OCI-LY1 (cell line): ENCODE measurements at regions not wholly inside any gene's neighbourhood (a gene's known extent, or its start where the extent isn't known, plus 50 kb on each side); places are given as distances from the start of the nearest gene placed in this dataset.

Source experiments
- H2AFZ ChIP-seq: fragments of 200-600 bp; sonication (generic), shearing (Covaris generic); 2 replicates; pipeline ENCODE4 v1.6.0; 2014; ENCODE audit warnings: antibody characterized with exemption, mild to moderate bottlenecking, low read length
- H3F3A ChIP-seq: fragments of 200-600 bp; sonication (generic), shearing (Covaris generic); 2 replicates; pipeline ENCODE4 v1.6.0; 2014; ENCODE audit warnings: mild to moderate bottlenecking, antibody characterized with exemption, low read length, moderate library complexity; ENCODE audit not compliant: insufficient read depth
- H3K27ac ChIP-seq: fragments of 200-600 bp; sonication (generic); 2 replicates; pipeline ENCODE4 v1.5.1; 2014; ENCODE audit warnings: low read length, mixed run types, mild to moderate bottlenecking, low read depth; ENCODE audit not compliant: poor library complexity, severe bottlenecking
- H3K27me3 ChIP-seq: fragments of 200-600 bp; sonication (generic); 2 replicates; pipeline ENCODE4 v1.6.0; 2014; ENCODE audit warnings: antibody characterized with exemption, mild to moderate bottlenecking, low read length, moderate library complexity; ENCODE audit not compliant: insufficient read depth
- H3K36me3 ChIP-seq: fragments of 200-600 bp; sonication (generic); 2 replicates; pipeline ENCODE4 v1.6.1; 2014; ENCODE audit warnings: mild to moderate bottlenecking, antibody characterized with exemption, low read length, moderate library complexity, mixed read lengths; ENCODE audit not compliant: insufficient read depth
- H3K4me1 ChIP-seq: fragments of 200-600 bp; sonication (generic); 2 replicates; pipeline ENCODE4 v1.5.1; 2014; ENCODE audit warnings: mild to moderate bottlenecking, low read length, moderate library complexity; ENCODE audit not compliant: insufficient read depth, severe bottlenecking
- H3K4me2 ChIP-seq: fragments of 200-600 bp; sonication (generic), shearing (Covaris generic); 2 replicates; pipeline ENCODE4 v1.6.1; 2014; ENCODE audit warnings: low read length
- H3K4me3 ChIP-seq: fragments of 200-600 bp; sonication (generic); 2 replicates; pipeline ENCODE4 v1.5.1; 2014; ENCODE audit warnings: low read length, low read depth, mild to moderate bottlenecking, mixed read lengths; ENCODE audit not compliant: poor library complexity, severe bottlenecking
- H3K79me2 ChIP-seq: fragments of 200-600 bp; shearing (Covaris generic); 2 replicates; pipeline ENCODE4 v1.6.1; 2016; ENCODE audit warnings: mixed run types, low read length, mixed read lengths; ENCODE audit not compliant: insufficient read depth
- H3K9ac ChIP-seq: fragments of 200-600 bp; sonication (generic), shearing (Covaris generic); 2 replicates; pipeline ENCODE4 v1.6.1; 2014; ENCODE audit warnings: mild to moderate bottlenecking, low read length, mixed read lengths
- H3K9me2 ChIP-seq: fragments of 200-600 bp; sonication (generic), shearing (Covaris generic); 2 replicates; pipeline ENCODE4 v1.6.1; 2014; ENCODE audit warnings: low read depth, mild to moderate bottlenecking, low read length, mixed read lengths
- H3K9me3 ChIP-seq: fragments of 200-600 bp; shearing (Covaris generic); 2 replicates; pipeline ENCODE4 v1.6.1; 2014; ENCODE audit warnings: low read length, mixed read lengths
- H4K20me1 ChIP-seq: fragments of 200-600 bp; sonication (generic), shearing (Covaris generic); 2 replicates; pipeline ENCODE4 v1.6.0; 2016; ENCODE audit warnings: mild to moderate bottlenecking, low read length; ENCODE audit not compliant: insufficient read depth
- CTCF ChIP-seq: fragments of 200-600 bp; sonication (generic), shearing (Covaris generic); IDR thresholded peaks from 2 replicates; pipeline ENCODE4 v1.5.1; 2017; ENCODE audit warnings: mild to moderate bottlenecking, antibody characterized with exemption, low read length, moderate library complexity, mixed read lengths
- EZH2 ChIP-seq: fragments of 200-600 bp; sonication (generic), shearing (Covaris generic); IDR thresholded peaks from 2 replicates; pipeline ENCODE4 v1.8.0; 2017; ENCODE audit warnings: borderline replicate concordance, mixed run types, mild to moderate bottlenecking, antibody characterized with exemption, low read length, moderate library complexity, mixed read lengths

DNA sequence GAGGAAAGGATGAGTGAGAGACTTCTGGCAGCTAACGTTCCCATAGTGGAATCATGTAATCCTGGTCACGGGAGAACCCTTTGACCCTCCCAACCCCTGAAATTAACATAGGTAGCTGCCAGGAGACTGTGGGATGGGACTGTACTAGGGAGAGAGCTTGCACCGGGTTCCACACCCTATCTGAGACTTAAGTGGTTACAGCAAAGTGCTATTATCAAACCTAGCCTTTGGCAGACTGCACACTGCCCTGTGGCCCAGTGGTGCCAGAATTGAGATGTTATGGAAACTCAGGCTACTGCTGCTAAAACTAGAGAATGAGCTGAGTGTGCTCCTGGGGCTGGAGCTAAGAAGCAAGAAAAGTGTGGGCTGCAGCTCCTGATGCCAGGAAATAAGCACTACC is 79.6 kb upstream of the PDC start:
- Histone ChIP-seq H3K4me1 (no peaks in the 10 kb centered on the region), H3K79me2 (no peaks in the 10 kb centered on the region), H3K27ac (no peak overlapping the region), H3K27me3 (no peaks in the 10 kb centered on the region), H2AFZ (no peak overlapping the region), H3K9me3 (no peaks in the 10 kb centered on the region), H3K4me2 (no peak overlapping the region), H3F3A (no peaks in the 10 kb centered on the region), H3K36me3 (no peaks in the 10 kb centered on the region), H3K9ac (no peak overlapping the region), H3K9me2 (no peaks in the 10 kb centered on the region), H4K20me1 (no peaks in the 10 kb centered on the region), H3K4me3 (no peak overlapping the region)
- TF ChIP-seq CTCF, result no peak
- TF ChIP-seq EZH2, result no peak

- H3K27me3 ChIP-seq, result no peaks in the 10 kb centered on the region
- H3K79me2 ChIP-seq, result no peaks in the 10 kb centered on the region
- H3K27ac ChIP-seq, result no peak overlapping the region
- H3K4me1 ChIP-seq, result no peaks in the 10 kb centered on the region
- H3K9ac ChIP-seq, result no peak overlapping the region
- H2AFZ ChIP-seq, result no peak overlapping the region
- no peaks in the 10 kb centered on the region for H3K9me3 ChIP-seq
- H3F3A ChIP-seq, result no peaks in the 10 kb centered on the region
- no peaks in the 10 kb centered on the region for H4K20me1 ChIP-seq
- H3K36me3 ChIP-seq, result no peaks in the 10 kb centered on the region
- no peak for TF ChIP-seq CTCF
- TF ChIP-seq EZH2, result no peak
- no peaks in the 10 kb centered on the region for H3K9me2 ChIP-seq
- H3K4me2 ChIP-seq, result no peak overlapping the region
- H3K4me3 ChIP-seq, result no peak overlapping the region
These were observed 75.5 kb upstream of the PDC start for GRCh38 chr1:186536273-186536890.

DNA sequence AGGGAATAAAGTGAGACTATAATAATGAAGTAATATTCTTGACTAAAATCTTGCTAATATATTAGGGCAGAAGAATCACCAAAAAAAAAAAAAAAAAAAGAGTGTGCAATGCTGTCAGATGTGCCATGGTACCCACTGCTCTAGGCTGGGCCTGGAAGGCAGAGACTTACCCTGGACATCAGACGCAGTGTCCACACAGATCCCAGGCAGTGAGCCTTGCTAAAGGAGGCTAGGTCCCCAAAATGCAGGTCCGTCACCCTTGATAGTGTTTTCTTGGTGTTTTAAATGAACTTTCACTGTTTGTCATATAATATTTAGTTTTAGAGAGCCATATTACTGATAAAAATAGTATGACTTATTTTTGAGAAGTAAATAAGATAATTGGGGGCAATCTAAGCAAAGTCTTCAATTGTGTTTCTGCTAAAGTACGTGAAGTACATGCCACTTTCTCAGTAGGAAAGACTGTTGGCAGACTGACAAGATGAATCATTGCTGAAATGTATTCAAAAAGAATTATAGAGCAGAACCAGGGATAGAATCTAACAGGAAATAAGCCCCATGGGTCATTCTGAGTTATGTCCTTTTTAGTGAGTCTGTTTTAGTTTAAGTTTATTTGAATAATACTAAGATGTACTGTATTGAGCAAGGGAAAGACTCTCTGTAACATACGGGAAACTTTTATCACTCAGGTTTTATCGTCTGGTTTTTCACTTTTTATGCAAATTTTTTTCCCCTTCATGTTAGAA is 74.6 kb upstream of the PDC start:
- Histone ChIP-seq H3K27me3 (no peaks in the 10 kb centered on the region), H2AFZ (no peak overlapping the region), H3K27ac (no peak overlapping the region), H3K36me3 (no peaks in the 10 kb centered on the region), H3K4me3 (no peak overlapping the region), H4K20me1 (no peaks in the 10 kb centered on the region), H3K4me1 (no peaks in the 10 kb centered on the region), H3K4me2 (no peak overlapping the region), H3K79me2 (no peaks in the 10 kb centered on the region), H3K9ac (no peak overlapping the region), H3F3A (no peaks in the 10 kb centered on the region), H3K9me3 (no peaks in the 10 kb centered on the region), H3K9me2 (no peaks in the 10 kb centered on the region)
- no peak for TF ChIP-seq EZH2
- no peak for TF ChIP-seq CTCF
